Stimulated activated naive CD8-positive, alpha-beta T cell treated with anti-CD3 and anti-CD28 coated beads, Interleukin-15, amount 100 ng/mL, for 72 hours (primary cell): ENCODE measurements at regions not wholly inside any gene's neighbourhood (a gene's known extent, or its start where the extent isn't known, plus 50 kb on each side); places are given as distances from the start of the nearest gene placed in this dataset.

Experiments
- ATAC-seq: fragments of 150-1000 bp; cut with Tn5 transposase; 2 replicates; pipeline ENCODE4 v1.10.0; 2021; ENCODE audit warnings: mild to moderate bottlenecking, moderate library complexity
- DNase-seq, 2 donors: peaks; one replicate each; pipeline ENCODE4 v3.0.0; 2021 to 2022
- H3K27ac Mint-ChIP-seq, 2 donors: one replicate each; pipeline ENCODE4 v1.8.0; 2022; ENCODE audit warnings: mild to moderate bottlenecking in 2 of 2, mixed read lengths in 2 of 2, moderate library complexity in 2 of 2
- H3K27me3 Mint-ChIP-seq: one replicate; pipeline ENCODE4 v1.8.0; 2022; ENCODE audit warnings: mixed read lengths
- H3K4me1 Mint-ChIP-seq: one replicate; pipeline ENCODE4 v1.8.0; 2022; ENCODE audit warnings: mild to moderate bottlenecking, mixed read lengths
- H3K4me3 Mint-ChIP-seq, 2 donors: one replicate each; pipeline ENCODE4 v1.8.0; 2022; ENCODE audit warnings: mild to moderate bottlenecking in 2 of 2, mixed read lengths in 2 of 2, moderate library complexity in 1 of 2
- H3K9me3 Mint-ChIP-seq, 2 donors: one replicate each; pipeline ENCODE4 v1.8.0; 2022; ENCODE audit warnings: mixed read lengths in 2 of 2

DNA sequence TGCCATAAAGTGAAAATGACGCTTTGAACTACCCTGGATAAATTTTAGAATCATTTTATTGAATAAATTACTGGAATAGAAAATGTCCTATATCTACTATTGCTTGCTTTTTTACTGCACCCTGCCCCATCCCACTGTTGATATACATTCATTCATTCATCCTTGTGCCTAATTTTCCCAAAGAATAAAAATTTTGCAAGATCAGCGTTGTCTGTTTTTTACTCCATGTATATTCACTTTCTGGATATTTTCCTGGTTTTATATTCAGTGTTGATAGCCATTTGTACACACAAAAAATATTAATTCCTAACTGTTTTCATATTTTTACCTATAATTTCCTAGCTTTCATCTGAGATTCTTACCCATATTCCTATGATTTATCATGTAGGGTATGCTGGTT, 262.9 kb upstream of the MAGI2 start:
- Mint-ChIP-seq H3K27me3 (no peaks in the 10 kb centered on the region), H3K9me3 (no peaks in the 10 kb centered on the region), H3K4me1 (no peaks in the 10 kb centered on the region), H3K4me3 (no peak overlapping the region), H3K27ac (no peak overlapping the region)
- ATAC-seq (no peak), DNase-seq (no peak)

DNA sequence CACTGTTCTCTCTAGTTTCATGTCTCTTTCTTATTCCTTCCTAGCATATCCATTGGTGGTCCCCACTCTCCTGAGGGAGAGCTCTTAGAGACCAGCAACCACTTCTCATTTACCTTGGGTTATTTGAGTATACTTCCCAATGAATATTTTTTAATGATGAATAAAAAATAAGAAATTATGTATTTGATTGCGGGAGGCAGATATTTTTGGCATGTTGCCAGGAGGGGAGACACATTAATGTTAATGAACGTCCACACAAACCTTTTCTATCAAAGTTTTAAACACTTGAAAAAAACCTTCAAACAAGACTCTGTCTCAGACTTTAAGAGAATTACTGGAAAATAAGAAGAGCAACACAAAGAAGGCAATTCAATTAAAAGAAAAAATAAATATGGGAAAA, 260.6 kb upstream of the MAGI2 start:
- no peak overlapping the region for H3K4me3 Mint-ChIP-seq
- H3K9me3 Mint-ChIP-seq: no peaks in the 10 kb centered on the region
- ATAC-seq (no peak), DNase-seq (no peak)
- no peaks in the 10 kb centered on the region for H3K27me3 Mint-ChIP-seq
- H3K4me1 Mint-ChIP-seq: no peaks in the 10 kb centered on the region
- no peak overlapping the region for H3K27ac Mint-ChIP-seq

DNA sequence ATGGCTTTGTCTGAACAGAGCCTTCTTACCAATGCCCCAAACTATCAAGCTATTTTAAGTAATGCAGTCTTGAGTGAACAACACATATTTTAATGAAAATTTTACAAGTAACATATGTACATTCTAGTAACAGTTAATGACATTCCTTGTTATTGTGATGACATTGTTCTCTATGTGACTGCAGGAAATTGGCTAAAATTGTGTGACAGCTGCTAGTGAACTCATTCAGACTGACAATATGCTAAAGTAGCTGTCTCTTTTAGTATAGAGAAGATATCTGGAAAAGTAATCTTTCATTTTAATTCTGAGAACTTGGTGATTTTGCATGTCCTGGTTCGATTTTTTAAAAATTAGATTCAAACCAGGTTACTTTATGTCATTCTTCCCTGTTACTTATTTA, 259.8 kb upstream of the MAGI2 start:
- no peaks in the 10 kb centered on the region for H3K9me3 Mint-ChIP-seq
- H3K27ac Mint-ChIP-seq: no peak overlapping the region
- H3K27me3 Mint-ChIP-seq: no peaks in the 10 kb centered on the region
- DNase-seq (no peak), ATAC-seq (no peak)
- H3K4me3 Mint-ChIP-seq: no peak overlapping the region
- H3K4me1 Mint-ChIP-seq: no peaks in the 10 kb centered on the region

GRCh38 chr7:79711660-79712059, 258.2 kb upstream of the MAGI2 start:
- DNase-seq: no peak
- Mint-ChIP-seq H3K9me3 (no peaks in the 10 kb centered on the region), H3K27me3 (no peaks in the 10 kb centered on the region), H3K4me1 (no peaks in the 10 kb centered on the region), H3K27ac (no peak overlapping the region), H3K4me3 (no peak overlapping the region)
- no peak for ATAC-seq

- no peak for ATAC-seq
- Mint-ChIP-seq H3K4me1 (no peaks in the 10 kb centered on the region), H3K27ac (no peak overlapping the region), H3K27me3 (no peaks in the 10 kb centered on the region), H3K4me3 (no peak overlapping the region), H3K9me3 (no peaks in the 10 kb centered on the region)
- no peak for DNase-seq
Observed at GRCh38 chr7:79709574-79710409, 256.3 kb upstream of the MAGI2 start.

DNA sequence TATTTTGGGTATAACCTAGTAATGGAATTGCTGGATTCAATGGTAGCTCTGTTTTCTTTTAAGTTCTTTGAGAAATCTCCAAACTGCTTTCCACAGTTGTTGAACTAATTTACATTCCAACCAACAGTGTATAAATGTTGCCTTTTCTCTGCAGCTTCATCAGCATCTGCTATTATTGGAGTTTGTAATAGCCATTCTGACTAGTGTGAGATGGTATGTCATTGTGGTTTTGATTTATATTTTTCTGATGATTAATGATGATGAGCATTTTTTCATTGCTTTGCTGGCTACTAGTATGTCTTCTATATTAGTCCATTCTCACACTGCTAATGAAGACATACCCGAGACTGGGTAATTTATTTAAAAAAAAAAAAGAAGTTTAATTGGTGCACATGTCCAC, 248.6 kb upstream of the MAGI2 start:
- no peaks in the 10 kb centered on the region for H3K4me1 Mint-ChIP-seq
- no peak overlapping the region for H3K4me3 Mint-ChIP-seq
- H3K27me3 Mint-ChIP-seq: no peaks in the 10 kb centered on the region
- no peaks in the 10 kb centered on the region for H3K9me3 Mint-ChIP-seq
- ATAC-seq: no peak
- H3K27ac Mint-ChIP-seq: no peak overlapping the region
- DNase-seq: no peak

- Mint-ChIP-seq H3K27ac (no peak overlapping the region), H3K4me3 (no peak overlapping the region), H3K27me3 (no peaks in the 10 kb centered on the region), H3K9me3 (no peaks in the 10 kb centered on the region), H3K4me1 (no peaks in the 10 kb centered on the region)
- ATAC-seq (peak; percentile 81), DNase-seq (no peak)
Observed at GRCh38 chr7:79692015-79692414, 238.5 kb upstream of the MAGI2 start.

DNA sequence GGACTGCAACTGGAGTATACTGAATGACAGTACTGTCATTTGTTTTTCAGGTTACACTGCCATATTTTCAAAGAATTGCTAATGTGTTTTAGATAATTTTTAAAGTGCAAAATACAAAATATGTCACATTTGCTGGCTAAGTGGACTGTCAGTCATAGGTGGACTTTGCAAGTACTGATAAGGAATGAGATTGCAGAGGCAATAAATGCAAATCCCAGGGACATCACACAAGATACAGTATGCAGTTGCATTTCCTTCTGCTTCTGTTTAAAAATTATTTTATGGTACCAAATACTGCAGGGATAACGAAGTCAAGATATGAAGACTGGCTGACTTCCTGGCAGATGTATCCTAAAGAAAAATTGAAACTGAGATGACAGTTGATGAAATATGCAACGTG, 237.6 kb upstream of the MAGI2 start:
- no peaks in the 10 kb centered on the region for H3K4me1 Mint-ChIP-seq

GRCh38 chr7:79684384-79684783, 230.9 kb upstream of the MAGI2 start:
- Mint-ChIP-seq H3K4me1 (no peaks in the 10 kb centered on the region), H3K9me3 (peaks cover 0 to 10% of the 10 kb centered on the region in 2 donors), H3K4me3 (no peak overlapping the region), H3K27ac (no peak overlapping the region), H3K27me3 (no peaks in the 10 kb centered on the region)
- no peak for DNase-seq
- no peak for ATAC-seq

More for the DNA sequence above, 237.6 kb upstream of the MAGI2 start:
- ATAC-seq (no peak), DNase-seq (no peak)
- H3K27ac Mint-ChIP-seq: no peak overlapping the region
- no peaks in the 10 kb centered on the region for H3K27me3 Mint-ChIP-seq
- H3K9me3 Mint-ChIP-seq: no peaks in the 10 kb centered on the region
- H3K4me3 Mint-ChIP-seq: no peak overlapping the region

- no peak for ATAC-seq
- H3K4me3 Mint-ChIP-seq: no peak overlapping the region
- DNase-seq: no peak
- H3K27ac Mint-ChIP-seq: no peak overlapping the region
- H3K4me1 Mint-ChIP-seq: no peaks in the 10 kb centered on the region
- H3K9me3 Mint-ChIP-seq: peaks cover 0 to 10% of the 10 kb centered on the region in 2 donors
- no peaks in the 10 kb centered on the region for H3K27me3 Mint-ChIP-seq
Observed at GRCh38 chr7:79683916-79684315, 230.4 kb upstream of the MAGI2 start.

DNA sequence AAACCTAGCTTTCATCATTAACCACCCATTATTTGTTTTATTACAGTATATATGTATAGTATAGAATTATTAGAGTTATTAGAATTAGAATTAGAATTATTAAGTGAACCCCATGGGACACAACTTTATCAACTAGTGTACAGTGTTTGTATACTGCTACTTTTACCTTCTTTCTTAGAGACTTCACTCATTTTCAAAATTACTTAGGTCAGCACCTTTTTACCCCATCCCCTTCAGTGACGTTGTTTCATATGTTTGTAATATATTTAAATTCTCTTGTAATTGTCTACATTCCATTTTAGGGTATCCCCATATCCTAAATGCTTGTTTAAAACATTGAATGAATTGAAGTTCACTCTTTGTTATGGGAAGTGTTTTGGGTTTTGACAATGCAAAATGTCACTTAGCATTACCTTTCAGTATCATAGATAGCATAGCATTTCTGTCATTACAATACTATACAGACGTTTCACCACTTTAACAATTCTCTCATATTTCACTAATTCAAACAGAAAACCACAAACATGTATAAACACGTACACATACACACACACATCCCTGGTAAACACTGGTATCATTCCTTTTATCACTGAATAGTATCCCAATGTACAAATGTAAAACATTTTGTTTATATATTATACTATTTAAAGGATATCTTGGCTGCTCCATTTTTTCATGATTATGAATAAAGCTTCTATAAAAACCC, 229.9 kb upstream of the MAGI2 start:
- no peaks in the 10 kb centered on the region for H3K27me3 Mint-ChIP-seq
- no peak overlapping the region for H3K4me3 Mint-ChIP-seq
- ATAC-seq (no peak), DNase-seq (no peak)
- no peak overlapping the region for H3K27ac Mint-ChIP-seq
- no peaks in the 10 kb centered on the region for H3K4me1 Mint-ChIP-seq
- peaks cover 0 to 10% of the 10 kb centered on the region in 2 donors for H3K9me3 Mint-ChIP-seq

DNA sequence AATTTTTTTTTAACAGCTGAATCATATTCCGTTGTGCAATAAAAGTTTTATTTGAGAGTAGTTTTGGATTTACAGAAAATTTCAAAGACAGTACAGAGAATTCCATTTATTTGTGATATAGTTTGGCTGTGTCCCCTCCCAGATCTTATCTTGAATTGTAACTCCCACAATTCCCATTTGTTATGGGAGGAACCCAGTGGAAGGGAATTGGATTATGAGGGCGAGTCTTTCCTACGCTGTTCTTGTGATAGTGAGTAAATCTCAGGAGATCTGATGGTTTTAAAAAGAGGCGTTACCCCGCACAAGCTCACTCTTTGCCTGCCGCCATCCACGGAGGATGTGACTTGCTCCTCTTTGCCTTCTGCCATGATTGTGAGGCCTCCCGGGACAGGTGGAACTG, 228.0 kb upstream of the MAGI2 start:
- H3K9me3 Mint-ChIP-seq: peaks cover 0 to 10% of the 10 kb centered on the region in 2 donors
- H3K4me3 Mint-ChIP-seq: no peak overlapping the region
- no peak overlapping the region for H3K27ac Mint-ChIP-seq
- no peak for ATAC-seq
- DNase-seq: no peak
- H3K4me1 Mint-ChIP-seq: no peaks in the 10 kb centered on the region
- H3K27me3 Mint-ChIP-seq: no peaks in the 10 kb centered on the region

DNA sequence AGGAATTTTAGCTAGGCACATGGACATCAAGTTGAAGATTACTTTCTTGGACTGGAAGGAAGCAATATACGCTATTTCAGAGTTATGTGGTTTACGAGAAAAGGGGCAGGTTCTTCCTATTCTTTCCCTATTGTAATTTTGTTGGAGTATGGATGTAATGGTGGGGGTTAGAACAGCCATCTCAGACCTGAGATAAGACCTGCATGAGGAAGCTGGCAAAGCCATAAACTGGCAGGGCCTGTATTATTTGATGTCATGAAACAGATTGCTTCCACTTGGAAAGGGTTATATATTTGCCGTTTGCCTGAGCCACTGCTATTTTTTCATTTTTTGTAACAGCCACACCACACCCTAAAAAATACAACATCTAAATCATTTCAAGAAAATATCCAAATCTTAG, 220.5 kb upstream of the MAGI2 start:
- peaks cover 8 to 10% of the 10 kb centered on the region in 2 donors for H3K9me3 Mint-ChIP-seq
- ATAC-seq (no peak), DNase-seq (no peak)
- H3K4me1 Mint-ChIP-seq: no peaks in the 10 kb centered on the region
- no peak overlapping the region for H3K27ac Mint-ChIP-seq
- no peaks in the 10 kb centered on the region for H3K27me3 Mint-ChIP-seq
- H3K4me3 Mint-ChIP-seq: no peak overlapping the region

- H3K4me1 Mint-ChIP-seq: no peaks in the 10 kb centered on the region
- no peak for ATAC-seq
- no peak for DNase-seq
- H3K9me3 Mint-ChIP-seq: peaks cover 10 to 11% of the 10 kb centered on the region in 2 donors
- H3K4me3 Mint-ChIP-seq: no peak overlapping the region
- H3K27ac Mint-ChIP-seq: no peak overlapping the region
- H3K27me3 Mint-ChIP-seq: no peaks in the 10 kb centered on the region
Observed at GRCh38 chr7:79673421-79673820, 220.0 kb upstream of the MAGI2 start.

DNA sequence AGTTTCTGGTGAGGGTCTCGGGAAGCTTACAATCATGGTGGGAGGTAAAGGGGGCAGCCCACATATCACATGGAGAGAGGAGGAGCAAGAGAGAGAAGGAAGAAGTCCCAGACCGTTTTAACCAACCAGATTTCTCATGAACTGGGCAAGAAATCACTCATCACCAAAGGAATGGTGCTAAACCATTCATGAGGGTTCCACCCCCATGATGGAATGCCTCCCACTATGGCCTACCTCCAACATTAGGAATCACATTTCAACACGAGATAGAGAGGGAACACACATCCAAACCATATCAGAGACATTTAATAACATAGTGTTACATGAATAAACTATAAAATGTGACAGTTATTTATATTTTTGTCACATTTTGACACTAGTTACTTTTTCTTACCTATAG, 214.8 kb upstream of the MAGI2 start:
- DNase-seq (no peak), ATAC-seq (no peak)
- H3K4me3 Mint-ChIP-seq: no peak overlapping the region
- H3K27me3 Mint-ChIP-seq: no peaks in the 10 kb centered on the region
- peaks cover 10 to 11% of the 10 kb centered on the region in 2 donors for H3K9me3 Mint-ChIP-seq
- no peak overlapping the region for H3K27ac Mint-ChIP-seq
- no peaks in the 10 kb centered on the region for H3K4me1 Mint-ChIP-seq

DNA sequence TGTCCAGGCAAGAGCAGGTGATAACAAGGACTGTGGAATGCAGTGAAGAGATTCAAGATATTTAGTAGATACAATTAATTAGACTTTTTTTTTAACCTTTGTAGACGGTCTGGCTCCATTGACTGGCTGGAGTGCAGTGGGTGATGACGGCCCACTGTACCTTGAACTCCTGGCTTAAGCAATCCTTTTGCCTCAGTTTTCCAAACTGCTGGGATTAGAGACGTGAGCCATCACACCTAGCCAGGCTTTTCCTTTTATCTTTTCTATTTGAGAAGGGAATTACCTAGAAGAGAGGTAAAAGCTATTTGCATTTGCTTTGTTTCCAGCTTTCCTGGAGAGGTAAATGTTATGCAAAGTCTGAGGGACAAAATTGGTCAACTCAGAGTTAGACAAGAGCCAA, 213.0 kb upstream of the MAGI2 start:
- Mint-ChIP-seq H3K9me3 (peaks cover 9 to 11% of the 10 kb centered on the region in 2 donors), H3K4me3 (no peak overlapping the region), H3K4me1 (no peaks in the 10 kb centered on the region), H3K27me3 (no peaks in the 10 kb centered on the region), H3K27ac (no peak overlapping the region)
- ATAC-seq (no peak), DNase-seq (no peak)
